ENCODE measurements at regions not wholly inside any gene's neighbourhood (a gene's known extent, or its start where the extent isn't known, plus 50 kb on each side); places are given as distances from the start of the nearest gene placed in this dataset.

- Histone ChIP-seq H3K4me2 (ENCODE audit: insufficient read depth, low read length) (no peak overlapping the region), H2AFZ (ENCODE audit: low read depth, low read length) (no peak overlapping the region), H3K27ac (ENCODE audit: insufficient read depth, low read depth, low read length) (no peak overlapping the region), H3K79me2 (ENCODE audit: control insufficient read depth, insufficient read depth, low read length) (no peaks in the 10 kb centered on the region), H3K4me1 (ENCODE audit: control insufficient read depth, extremely low read depth, insufficient read depth, low read length) (no peaks in the 10 kb centered on the region), H3K27me3 (ENCODE audit: control insufficient read depth in 2 of 2, insufficient read depth in 2 of 2, low read length in 2 of 2) (no peaks in the 10 kb centered on the region), H3K9ac (replicated peaks; ENCODE audit: extremely low read depth, insufficient read depth, low read length) (no peak overlapping the region), H3K36me3 (ENCODE audit: control insufficient read depth in 2 of 2, extremely low read depth in 1 of 2, insufficient read depth in 2 of 2, low read length in 2 of 2) (no peaks in the 10 kb centered on the region), H3K9me1 (replicated peaks; ENCODE audit: control insufficient read depth, extremely low read depth, insufficient read depth, low read length) (no peaks in the 10 kb centered on the region), H3K4me3 (replicated peaks in 1 of 3; ENCODE audit: insufficient read depth in 1 of 3, low read depth in 1 of 3, low read length in 3 of 3) (no peak overlapping the region), H3K9me3 (replicated peaks; ENCODE audit: control insufficient read depth, insufficient read depth, low read length) (no peaks in the 10 kb centered on the region), H4K20me1 (replicated peaks; ENCODE audit: control insufficient read depth, extremely low read depth, insufficient read depth, low read length) (no peaks in the 10 kb centered on the region)
- dilution Hi-C loops (cut with MboI; ENCODE audit: extremely low pct_ligation_motif_present, low sequenced_read_pairs), result no loop called here
- TF ChIP-seq GATA2 (IDR thresholded peaks at IDR 0.05; ENCODE audit: insufficient read depth, insufficient read length, low read depth, low read length) (no peak), POLR2AphosphoS5 (IDR thresholded peaks at IDR 0.05; ENCODE audit: insufficient read depth, low read depth, low read length) (no peak), EZH2 (IDR thresholded peaks at IDR 0.05; ENCODE audit: borderline replicate concordance, low read depth, low read length, severe bottlenecking) (no peak), POLR2A (IDR thresholded peaks at IDR 0.05; ENCODE audit: low read depth, low read length) (no peak), JUN (IDR thresholded peaks at IDR 0.05; ENCODE audit: borderline replicate concordance, insufficient read depth, insufficient read length, low read depth) (no peak), FOS (IDR thresholded peaks at IDR 0.05; ENCODE audit: borderline replicate concordance, insufficient read depth, low read length) (no peak), MAX (IDR thresholded peaks at IDR 0.05; ENCODE audit: insufficient read depth, insufficient read length) (no peak), CTCF (IDR thresholded peaks at IDR 0.05; ENCODE audit: extremely low read depth in 1 of 2, insufficient read depth in 1 of 2, low read depth in 1 of 2, low read length in 2 of 2) (no peak), MYC (IDR thresholded peaks at IDR 0.05; ENCODE audit: low read depth, low read length) (no peak)
- BruUV-seq (replicated peaks), result no TSS peak
- FAIRE-seq (no peak), DNase-seq (ENCODE audit: low read depth, low spot score) (no peak)
- intact Hi-C loops (cut with micrococcal nuclease), result no loop called here
- CTCF ChIA-PET, result interaction anchor here (0.8 kb wide), 1 partner anchor 11 kb away, joined by 3 read pairs; no protein-coding TSS in a partner anchor
- POLR2A ChIA-PET, result no interaction called here
Measured at GRCh38 chr4:17398035-17398434, 113.9 kb downstream of the QDPR start.
